Neural cell (in vitro differentiated cells): ENCODE measurements at regions not wholly inside any gene's neighbourhood (a gene's known extent, or its start where the extent isn't known, plus 50 kb on each side); places are given as distances from the start of the nearest gene placed in this dataset.

ENCODE experiments used
- CTCF ChIP-seq: fragments of 450-650 bp; IDR thresholded peaks from 2 replicates; pipeline ENCODE4 v1.5.1; 2014; ENCODE audit warnings: antibody characterized with exemption, mild to moderate bottlenecking, moderate library complexity; ENCODE audit not compliant: poor library complexity, severe bottlenecking
- MXI1 ChIP-seq: fragments of 450-650 bp; conservative IDR thresholded peaks from 2 replicates; pipeline ENCODE4 v1.6.1; 2014; ENCODE audit warnings: antibody characterized with exemption, mild to moderate bottlenecking; ENCODE audit not compliant: poor library complexity, severe bottlenecking
- POLR2AphosphoS5 ChIP-seq: IDR thresholded peaks from 2 replicates; pipeline ENCODE4 v1.6.1; 2012

- TF ChIP-seq CTCF = no peak
- no peak for TF ChIP-seq POLR2AphosphoS5
- TF ChIP-seq MXI1 = no peak
Observed at GRCh38 chr2:21757805-21758430, 634.1 kb downstream of the TDRD15 start.
